GM12875 (cell line): ENCODE measurements at regions not wholly inside any gene's neighbourhood (a gene's known extent, or its start where the extent isn't known, plus 50 kb on each side); places are given as distances from the start of the nearest gene placed in this dataset.
"Not testable (repeated sequence)": the region's sequence is repeated elsewhere in the genome, so short reads cannot be mapped to it uniquely, and the experiment has no call there.

Source experiments
- H3K4me3 ChIP-seq: one replicate; pipeline ENCODE4 v1.5.1; 2011; ENCODE audit warnings: low read depth, low read length, control low read depth
- CTCF ChIP-seq: IDR thresholded peaks from 2 replicates; pipeline ENCODE4 v1.5.1; 2011; ENCODE audit warnings: low read depth, mild to moderate bottlenecking, control low read depth, inconsistent platforms, low read length, moderate library complexity, borderline replicate concordance; ENCODE audit not compliant: insufficient read depth

DNA sequence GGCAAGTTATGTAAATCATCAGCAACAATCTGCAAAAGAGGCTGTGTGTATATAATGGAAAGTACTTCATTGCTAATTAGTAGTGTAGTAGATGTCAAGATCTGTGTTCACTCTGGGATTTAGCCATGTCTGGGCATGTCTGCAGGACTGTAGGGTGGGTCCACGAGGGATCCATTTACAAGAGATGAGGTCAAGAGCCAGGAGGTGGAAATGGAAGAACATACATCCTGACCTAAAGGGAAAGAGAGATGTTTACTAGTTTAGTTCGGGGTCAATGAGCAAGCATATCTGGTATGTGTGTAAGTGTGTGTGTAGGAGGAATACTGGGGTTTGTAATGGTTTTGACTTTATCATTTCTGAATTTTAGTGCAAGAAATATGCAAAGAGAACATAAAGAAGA is 171.5 kb upstream of the NANOGP8 start:
- H3K4me3 ChIP-seq: no peak overlapping the region
- TF ChIP-seq CTCF: no peak

DNA sequence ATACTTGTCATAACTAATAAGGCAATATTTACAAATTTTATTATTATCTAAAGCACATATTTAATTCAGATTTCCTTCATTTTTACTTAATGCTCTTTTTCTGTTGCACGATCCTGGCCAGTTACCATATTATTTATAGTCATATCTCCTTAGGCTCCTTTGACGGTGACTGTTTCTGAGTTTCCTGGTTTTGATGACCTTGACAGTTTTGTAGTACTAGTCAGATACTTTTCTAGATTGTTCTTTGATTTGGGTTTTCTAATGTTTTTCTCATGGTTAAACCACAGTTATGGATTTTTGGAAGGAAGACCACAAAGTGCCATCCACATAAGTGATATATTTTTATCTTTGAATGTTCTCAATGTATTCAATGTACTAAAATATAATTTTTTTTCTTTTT is 171.0 kb upstream of the NANOGP8 start:
- no peak overlapping the region for H3K4me3 ChIP-seq
- no peak for TF ChIP-seq CTCF

GRCh38 chr15:35254908-35255307 is 169.8 kb upstream of the NANOGP8 start:
- not testable (repeated sequence) for H3K4me3 ChIP-seq

DNA sequence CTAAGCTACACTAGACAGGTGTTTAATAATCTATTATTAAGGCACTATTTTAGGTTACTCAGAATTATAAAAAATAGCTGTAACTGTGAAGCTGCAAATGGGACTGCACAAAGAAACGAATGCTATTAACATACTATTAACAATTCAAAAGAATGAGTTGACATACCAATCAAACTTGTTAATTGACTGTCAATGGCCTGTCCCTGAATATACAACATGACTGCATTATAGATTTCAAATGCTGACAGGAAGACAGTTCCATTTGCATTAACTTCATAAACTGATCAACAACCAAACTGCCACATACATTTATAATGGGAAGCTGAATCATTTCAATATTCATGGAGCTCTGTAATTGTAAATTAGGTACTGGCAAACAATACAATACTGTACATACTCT is 169.0 kb upstream of the NANOGP8 start:
- TF ChIP-seq CTCF: no peak
- H3K4me3 ChIP-seq: no peak overlapping the region

DNA sequence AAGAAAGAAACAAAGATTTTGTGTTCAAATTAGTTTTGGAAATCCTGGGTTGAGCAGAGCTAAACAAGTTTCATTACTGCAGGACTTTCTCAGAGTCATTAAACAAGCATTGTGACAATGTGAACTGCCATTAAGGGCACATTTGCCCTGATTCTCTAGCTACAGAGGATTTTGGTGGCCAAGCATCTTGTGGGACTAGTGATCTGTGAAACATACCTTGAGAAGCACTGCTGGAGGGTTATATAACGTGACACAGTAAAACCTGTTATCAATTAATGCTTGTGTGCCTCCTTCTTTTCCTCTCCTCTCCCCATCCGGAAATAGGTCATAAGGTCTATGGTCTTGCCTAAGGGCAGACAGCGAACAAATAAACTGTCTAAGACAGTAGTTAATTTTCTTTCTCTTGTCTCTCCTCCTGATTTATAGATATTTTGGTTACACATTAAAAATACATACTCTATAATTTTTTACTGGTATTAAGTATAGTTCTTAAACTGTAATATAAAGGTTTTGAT is 167.3 kb upstream of the NANOGP8 start:
- H3K4me3 ChIP-seq: no peak overlapping the region
- no peak for TF ChIP-seq CTCF

GRCh38 chr15:35247150-35247549 is 162.1 kb upstream of the NANOGP8 start:
- no peak overlapping the region for H3K4me3 ChIP-seq
- TF ChIP-seq CTCF: no peak

- H3K4me3 ChIP-seq: no peak overlapping the region
- no peak for TF ChIP-seq CTCF
Measured at GRCh38 chr15:35246451-35246850, 161.4 kb upstream of the NANOGP8 start.

DNA sequence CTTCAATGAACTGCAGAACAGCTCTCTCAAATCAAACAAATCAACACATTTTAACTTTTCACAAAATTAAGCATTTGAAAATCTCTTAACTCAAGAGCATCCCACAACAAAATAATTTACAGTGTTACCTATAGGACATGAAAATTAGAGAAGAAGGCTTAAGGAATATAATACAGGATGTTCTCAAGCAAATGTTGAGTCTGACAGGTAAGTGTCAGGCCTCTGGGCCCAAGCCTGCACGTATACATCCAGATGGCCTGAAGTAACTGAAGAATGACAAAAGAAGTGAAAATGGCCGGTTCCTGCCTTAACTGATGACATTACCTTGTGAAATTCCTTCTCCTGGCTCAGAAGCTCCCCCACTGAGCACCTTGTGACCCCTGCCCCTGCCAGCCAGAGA is 160.6 kb upstream of the NANOGP8 start:
- H3K4me3 ChIP-seq: not testable (repeated sequence)
